ENCODE measurements at regions not wholly inside any gene's neighbourhood (a gene's known extent, or its start where the extent isn't known, plus 50 kb on each side); places are given as distances from the start of the nearest gene placed in this dataset.

DNA sequence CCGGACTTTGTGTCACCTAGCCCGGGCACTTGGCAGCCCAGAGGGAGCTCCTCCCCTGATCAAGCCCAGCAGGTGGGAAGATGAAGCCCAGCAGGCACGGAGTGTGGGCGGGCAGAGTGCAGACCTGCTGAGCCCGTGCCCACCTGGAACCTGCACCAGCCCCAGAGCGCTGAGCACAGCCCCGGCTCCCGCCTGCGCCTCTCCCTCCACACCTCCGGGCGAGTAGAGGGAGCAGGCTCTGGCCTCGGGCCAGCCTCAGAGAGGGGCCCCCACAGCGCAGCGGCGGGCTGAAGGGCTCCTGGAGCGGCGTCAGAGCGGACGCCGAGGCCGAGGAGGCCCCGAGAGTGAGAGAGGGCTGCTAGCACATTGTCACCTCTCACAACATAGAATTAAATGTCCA is 257.7 kb downstream of the VGLL3 start:
- TF ChIP-seq CTCF (IDR thresholded peaks at IDR 0.05; ENCODE audit: low read depth, low read length, missing input control), result no peak
- TF ChIP-seq ZBTB33 (IDR thresholded peaks at IDR 0.05), result no peak
- TF ChIP-seq, protein P1, sequence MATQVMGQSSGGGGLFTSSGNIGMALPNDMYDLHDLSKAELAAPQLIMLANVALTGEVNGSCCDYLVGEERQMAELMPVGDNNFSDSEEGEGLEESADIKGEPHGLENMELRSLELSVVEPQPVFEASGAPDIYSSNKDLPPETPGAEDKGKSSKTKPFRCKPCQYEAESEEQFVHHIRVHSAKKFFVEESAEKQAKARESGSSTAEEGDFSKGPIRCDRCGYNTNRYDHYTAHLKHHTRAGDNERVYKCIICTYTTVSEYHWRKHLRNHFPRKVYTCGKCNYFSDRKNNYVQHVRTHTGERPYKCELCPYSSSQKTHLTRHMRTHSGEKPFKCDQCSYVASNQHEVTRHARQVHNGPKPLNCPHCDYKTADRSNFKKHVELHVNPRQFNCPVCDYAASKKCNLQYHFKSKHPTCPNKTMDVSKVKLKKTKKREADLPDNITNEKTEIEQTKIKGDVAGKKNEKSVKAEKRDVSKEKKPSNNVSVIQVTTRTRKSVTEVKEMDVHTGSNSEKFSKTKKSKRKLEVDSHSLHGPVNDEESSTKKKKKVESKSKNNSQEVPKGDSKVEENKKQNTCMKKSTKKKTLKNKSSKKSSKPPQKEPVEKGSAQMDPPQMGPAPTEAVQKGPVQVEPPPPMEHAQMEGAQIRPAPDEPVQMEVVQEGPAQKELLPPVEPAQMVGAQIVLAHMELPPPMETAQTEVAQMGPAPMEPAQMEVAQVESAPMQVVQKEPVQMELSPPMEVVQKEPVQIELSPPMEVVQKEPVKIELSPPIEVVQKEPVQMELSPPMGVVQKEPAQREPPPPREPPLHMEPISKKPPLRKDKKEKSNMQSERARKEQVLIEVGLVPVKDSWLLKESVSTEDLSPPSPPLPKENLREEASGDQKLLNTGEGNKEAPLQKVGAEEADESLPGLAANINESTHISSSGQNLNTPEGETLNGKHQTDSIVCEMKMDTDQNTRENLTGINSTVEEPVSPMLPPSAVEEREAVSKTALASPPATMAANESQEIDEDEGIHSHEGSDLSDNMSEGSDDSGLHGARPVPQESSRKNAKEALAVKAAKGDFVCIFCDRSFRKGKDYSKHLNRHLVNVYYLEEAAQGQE (IDR thresholded peaks at IDR 0.05), result no peak
- no peak for TF ChIP-seq SP1 (IDR thresholded peaks at IDR 0.05)
- TF ChIP-seq EGR1 (IDR thresholded peaks at IDR 0.05; ENCODE audit: low read depth in 2 of 2), result no peak
- TF ChIP-seq JUND (IDR thresholded peaks at IDR 0.05), result no peak
- no peak for TF ChIP-seq RAD21 (IDR thresholded peaks at IDR 0.05)
- no peak for TF ChIP-seq YY1 (IDR thresholded peaks at IDR 0.05)
- TF ChIP-seq TAF1 (conservative IDR thresholded peaks at IDR 0.05), result no peak
- TF ChIP-seq, protein P2, sequence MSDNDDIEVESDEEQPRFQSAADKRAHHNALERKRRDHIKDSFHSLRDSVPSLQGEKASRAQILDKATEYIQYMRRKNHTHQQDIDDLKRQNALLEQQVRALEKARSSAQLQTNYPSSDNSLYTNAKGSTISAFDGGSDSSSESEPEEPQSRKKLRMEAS (IDR thresholded peaks at IDR 0.05), result no peak
- no peak for TF ChIP-seq GABPA (IDR thresholded peaks at IDR 0.05 in 1 of 2, conservative IDR thresholded peaks at IDR 0.05 in 1 of 2)
